SK-N-SH (cell line): ENCODE measurements at regions not wholly inside any gene's neighbourhood (a gene's known extent, or its start where the extent isn't known, plus 50 kb on each side); places are given as distances from the start of the nearest gene placed in this dataset.

Experiments
- CTCF ChIA-PET: fragments of 300-600, 350-600 bp; formaldehyde crosslinking; extraction: SDS; loops from one replicate; lab custom pipeline; 2021; lab: Yijun Ruan, JAX
- POLR2A ChIA-PET: fragments of 350-600 bp; sonication (Branson Sonifier 250); formaldehyde crosslinking; extraction: SDS; loops from one replicate; lab custom pipeline; 2020; ENCODE audit warnings: antibody characterized with exemption, inconsistent platforms; lab: Yijun Ruan, JAX
- DNase-seq: peaks from one replicate; pipeline ENCODE4 v3.0.0; 2012
- H2AFZ ChIP-seq: fragments of 200-600 bp; sonication (generic); 2 replicates; pipeline ENCODE4 v1.8.1; 2016; ENCODE audit warnings: antibody characterized with exemption, mild to moderate bottlenecking, low read depth
- H3F3A ChIP-seq: fragments of 200-600 bp; sonication (generic); replicated peaks from 2 replicates; pipeline ENCODE3; 2016; ENCODE audit warnings: antibody characterized with exemption, mild to moderate bottlenecking; ENCODE audit not compliant: insufficient read depth
- H3K27ac ChIP-seq, 2 experiments: fragments of 200-500 bp in 1 of 2; fragments of 200-600 bp in 1 of 2; sonication (Bioruptor generic) in 1 of 2; sonication (generic), shearing (Covaris generic) in 1 of 2; 2 replicates each; pipeline versions ENCODE4 v1.5.1 to v1.6.1; 2014 to 2016; ENCODE audit warnings: low read depth in 2 of 2, inconsistent platforms in 1 of 2, low read length in 1 of 2, mild to moderate bottlenecking in 1 of 2, mixed read lengths in 1 of 2
- H3K27me3 ChIP-seq: fragments of 200-600 bp; sonication (generic), shearing (Covaris generic); 2 replicates; pipeline ENCODE4 v1.6.1; 2016; ENCODE audit warnings: mixed run types; ENCODE audit not compliant: insufficient read depth
- H3K36me3 ChIP-seq, 2 experiments: fragments of 200-500 bp in 1 of 2; fragments of 200-600 bp in 1 of 2; sonication (Bioruptor generic) in 1 of 2; sonication (generic) in 1 of 2; replicated peaks in 1 of 2; 2 replicates each; pipeline versions ENCODE3 to v1.5.1; 2014 to 2016; ENCODE audit warnings: low read length in 1 of 2, mild to moderate bottlenecking in 1 of 2; ENCODE audit not compliant: insufficient read depth in 2 of 2, control insufficient read depth in 1 of 2
- H3K4me1 ChIP-seq, 2 experiments: fragments of 200-500 bp in 1 of 2; fragments of 200-600 bp in 1 of 2; sonication (Bioruptor generic) in 1 of 2; sonication (generic), shearing (Covaris generic) in 1 of 2; 2 replicates each; pipeline versions ENCODE4 v1.5.1 to v1.6.1; 2014 to 2016; ENCODE audit warnings: low read depth in 1 of 2, low read length in 1 of 2, mixed run types in 1 of 2; ENCODE audit not compliant: insufficient read depth in 2 of 2, control insufficient read depth in 1 of 2
- H3K4me2 ChIP-seq: fragments of 200-600 bp; sonication (generic), shearing (Covaris generic); 2 replicates; pipeline ENCODE4 v1.6.1; 2017; ENCODE audit warnings: mixed run types
- H3K4me3 ChIP-seq, 2 experiments: fragments of 200-500 bp in 1 of 2; fragments of 200-600 bp in 1 of 2; sonication (Bioruptor generic) in 1 of 2; sonication (generic), shearing (Covaris generic) in 1 of 2; 2 replicates each; pipeline versions ENCODE4 v1.5.1 to v1.8.1; 2014 to 2016; ENCODE audit warnings: low read depth in 2 of 2, inconsistent platforms in 1 of 2, low read length in 1 of 2, mild to moderate bottlenecking in 1 of 2, mixed read lengths in 1 of 2, moderate library complexity in 1 of 2
- H3K79me2 ChIP-seq: fragments of 200-600 bp; sonication (generic); 2 replicates; pipeline ENCODE4 v1.8.1; 2017; ENCODE audit warnings: mild to moderate bottlenecking; ENCODE audit not compliant: insufficient read depth
- H3K9ac ChIP-seq: fragments of 200-600 bp; sonication (generic); 2 replicates; pipeline ENCODE4 v1.6.1; 2017; ENCODE audit warnings: mixed run types
- H3K9me2 ChIP-seq: fragments of 200-600 bp; sonication (generic); 2 replicates; pipeline ENCODE4 v1.6.1; 2017; ENCODE audit warnings: mixed run types
- H3K9me3 ChIP-seq: fragments of 200-600 bp; sonication (generic); 2 replicates; pipeline ENCODE4 v1.6.1; 2017; ENCODE audit warnings: mixed run types, mild to moderate bottlenecking, moderate library complexity
- H4K20me1 ChIP-seq: fragments of 200-600 bp; sonication (generic); 2 replicates; pipeline ENCODE4 v1.6.1; 2017; ENCODE audit warnings: mild to moderate bottlenecking, mixed run types; ENCODE audit not compliant: insufficient read depth
- CHD2 ChIP-seq: fragments of 150-350 bp; IDR thresholded peaks from 2 replicates; pipeline ENCODE4 v1.6.1; 2018; ENCODE audit warnings: low read length; ENCODE audit not compliant: partially characterized antibody
- CTCF ChIP-seq: fragments of 200-600 bp; sonication (generic); IDR thresholded peaks from 2 replicates; pipeline ENCODE4 v1.6.1; 2017; ENCODE audit warnings: antibody characterized with exemption, mild to moderate bottlenecking, moderate library complexity
- EZH2phosphoT487 ChIP-seq: fragments of 200-600 bp; sonication (generic); IDR thresholded peaks from 2 replicates; pipeline ENCODE4 v1.6.1; 2017; ENCODE audit warnings: low read depth, mixed run types, mild to moderate bottlenecking, antibody characterized with exemption, moderate library complexity, borderline replicate concordance
- FOXM1 ChIP-seq: IDR thresholded peaks from 2 replicates; pipeline ENCODE4 v1.4.0; 2012; ENCODE audit warnings: low read depth, mild to moderate bottlenecking
- GABPA ChIP-seq: IDR thresholded peaks from 2 replicates; pipeline ENCODE4 v1.4.0; 2012; ENCODE audit warnings: low read depth, mild to moderate bottlenecking
- MAX ChIP-seq: IDR thresholded peaks from 2 replicates; pipeline ENCODE4 v1.4.0; 2012; ENCODE audit warnings: low read depth
- MEF2A ChIP-seq: IDR thresholded peaks from 2 replicates; pipeline ENCODE4 v1.4.0; 2012; ENCODE audit warnings: low read depth, borderline replicate concordance
- MXI1 ChIP-seq: IDR thresholded peaks from 2 replicates; pipeline ENCODE4 v1.6.1; 2012; ENCODE audit warnings: mild to moderate bottlenecking, low read depth, low read length, improper control_type of control experiment
- NRF1 ChIP-seq: IDR thresholded peaks from 2 replicates; pipeline ENCODE4 v1.6.1; 2012; ENCODE audit warnings: low read depth, mild to moderate bottlenecking, low read length
- PBX3 ChIP-seq: IDR thresholded peaks from 2 replicates; pipeline ENCODE4; 2012
- POLR2AphosphoS5 ChIP-seq: IDR thresholded peaks from 2 replicates; pipeline ENCODE4 v1.6.1; 2012; ENCODE audit warnings: low read depth, low read length
- REST ChIP-seq: IDR thresholded peaks from 2 replicates; pipeline ENCODE4 v1.6.1; 2012; ENCODE audit warnings: mild to moderate bottlenecking, low read depth, low read length, moderate library complexity
- RXRA ChIP-seq: IDR thresholded peaks from 2 replicates; pipeline ENCODE4 v1.4.0; 2012; ENCODE audit warnings: low read depth, mild to moderate bottlenecking, borderline replicate concordance
- SIN3A ChIP-seq: IDR thresholded peaks from 2 replicates; pipeline ENCODE4 v1.6.1; 2012; ENCODE audit warnings: low read depth, mild to moderate bottlenecking, low read length, moderate library complexity, borderline replicate concordance
- TAF1 ChIP-seq: IDR thresholded peaks from 2 replicates; pipeline ENCODE4 v1.6.1; 2012; ENCODE audit warnings: low read depth, mild to moderate bottlenecking, low read length, moderate library complexity, borderline replicate concordance
- TCF12 ChIP-seq: IDR thresholded peaks from 2 replicates; pipeline ENCODE4 v1.4.0; 2012
- TEAD4 ChIP-seq: IDR thresholded peaks from 2 replicates; pipeline ENCODE4 v1.4.0; 2012; ENCODE audit warnings: mild to moderate bottlenecking, borderline replicate concordance; ENCODE audit not compliant: insufficient read depth
- ZBTB33 ChIP-seq: IDR thresholded peaks from 2 replicates; pipeline ENCODE4 v1.4.0; 2012; ENCODE audit warnings: low read depth, borderline replicate concordance
- WGBS: methylation state at CpG from one replicate; pipeline ENCODE4 v1.1.6; 2017; ENCODE audit warnings: low lambda C conversion rate; 5-methylcytosine and 5-hydroxymethylcytosine counted together

GRCh38 chr14:96670391-96670790 is 126.8 kb upstream of the VRK1 start:
- Histone ChIP-seq H3K27ac (no peak overlapping the region), H2AFZ (no peak overlapping the region), H4K20me1 (no peaks in the 10 kb centered on the region), H3K4me2 (no peak overlapping the region), H3K79me2 (no peaks in the 10 kb centered on the region), H3F3A (no peaks in the 10 kb centered on the region), H3K4me1 (no peaks in the 10 kb centered on the region), H3K36me3 (no peaks in the 10 kb centered on the region), H3K9me3 (no peaks in the 10 kb centered on the region), H3K27me3 (no peaks in the 10 kb centered on the region), H3K9ac (no peak overlapping the region), H3K9me2 (no peaks in the 10 kb centered on the region), H3K4me3 (no peak overlapping the region)
- no peak for DNase-seq
- WGBS, result 0% methylated on average over 2 of the region's 2 CpGs
- TF ChIP-seq SIN3A (no peak), TEAD4 (no peak), CHD2 (no peak), MEF2A (no peak), PBX3 (no peak), POLR2AphosphoS5 (no peak), EZH2phosphoT487 (no peak)
- CTCF ChIA-PET, result interaction anchor here (1.2 to 1.8 kb wide), 2 partner anchors 9 to 86 kb away, joined by 3 to 5 read pairs; no protein-coding TSS in a partner anchor
- POLR2A ChIA-PET, result no interaction called here

GRCh38 chr14:96671218-96671617 is 126.0 kb upstream of the VRK1 start:
- no peaks in the 10 kb centered on the region for H3K4me1 ChIP-seq
- POLR2A ChIA-PET, result no interaction called here
- WGBS, result 9% methylated on average over 3 of the region's 3 CpGs
- no peaks in the 10 kb centered on the region for H3K9me2 ChIP-seq
- no peaks in the 10 kb centered on the region for H3K79me2 ChIP-seq
- no peaks in the 10 kb centered on the region for H3K9me3 ChIP-seq
- no peak overlapping the region for H2AFZ ChIP-seq
- H3K4me3 ChIP-seq, result no peak overlapping the region
- DNase-seq, result no peak
- no peaks in the 10 kb centered on the region for H3F3A ChIP-seq
- CTCF ChIA-PET, result interaction anchor here (1.2 kb wide), 1 partner anchor 10 kb away, joined by 3 read pairs; no protein-coding TSS in a partner anchor
- no peak overlapping the region for H3K27ac ChIP-seq
- H3K27me3 ChIP-seq, result no peaks in the 10 kb centered on the region
- H4K20me1 ChIP-seq, result no peaks in the 10 kb centered on the region
- H3K36me3 ChIP-seq, result no peaks in the 10 kb centered on the region
- no peak overlapping the region for H3K9ac ChIP-seq
- H3K4me2 ChIP-seq, result no peak overlapping the region
- TF ChIP-seq TAF1 (no peak), MXI1 (no peak), TCF12 (no peak), PBX3 (no peak), POLR2AphosphoS5 (no peak), MAX (no peak), NRF1 (no peak), GABPA (no peak), CTCF (no peak), RXRA (no peak), FOXM1 (no peak), CHD2 (no peak), ZBTB33 (no peak), REST (no peak)
